Large intestine (tissue), 3 donors: ENCODE measurements at regions not wholly inside any gene's neighbourhood (a gene's known extent, or its start where the extent isn't known, plus 50 kb on each side); places are given as distances from the start of the nearest gene placed in this dataset.

ENCODE experiments used
- DNase-seq, 2 donors: peaks; one replicate each; pipeline versions ENCODE4 v3.0.0 to v3.0.0-alpha.2; 2013
- H3K27ac ChIP-seq: one replicate; pipeline ENCODE4 v1.5.1; 2013; ENCODE audit warnings: low read length
- H3K27me3 ChIP-seq: 2 replicates; pipeline ENCODE4 v1.6.1; 2013; ENCODE audit warnings: low read length; ENCODE audit not compliant: control insufficient read depth, insufficient read depth
- H3K36me3 ChIP-seq: 2 replicates; pipeline ENCODE4 v1.6.1; 2013; ENCODE audit warnings: low read length; ENCODE audit not compliant: control insufficient read depth, insufficient read depth
- H3K4me1 ChIP-seq: one replicate; pipeline ENCODE4 v1.6.1; 2013; ENCODE audit warnings: low read length; ENCODE audit not compliant: control insufficient read depth, insufficient read depth
- H3K4me3 ChIP-seq: one replicate; pipeline ENCODE4 v1.5.1; 2013; ENCODE audit warnings: low read length
- H3K9me3 ChIP-seq: one replicate; pipeline ENCODE4 v1.6.1; 2013; ENCODE audit warnings: mild to moderate bottlenecking, low read depth, low read length, moderate library complexity; ENCODE audit not compliant: control insufficient read depth
- WGBS: methylation state at CpG from one replicate; pipeline ENCODE4 v1.1.5; 2013; ENCODE audit warnings: low lambda C conversion rate; ENCODE audit not compliant: insufficient coverage; 5-methylcytosine and 5-hydroxymethylcytosine counted together

- no peak overlapping the region for H3K4me3 ChIP-seq
- no peak overlapping the region for H3K27ac ChIP-seq
- no peak for DNase-seq
- H3K9me3 ChIP-seq = no peaks in the 10 kb centered on the region
- no peaks in the 10 kb centered on the region for H3K27me3 ChIP-seq
- no peaks in the 10 kb centered on the region for H3K4me1 ChIP-seq
- no CpG with 5 or more reads among the region's 6 CpGs for WGBS
- H3K36me3 ChIP-seq = no peaks in the 10 kb centered on the region
These were observed 211.2 kb downstream of the C7orf25 start for GRCh38 chr7:42700406-42701327.

DNA sequence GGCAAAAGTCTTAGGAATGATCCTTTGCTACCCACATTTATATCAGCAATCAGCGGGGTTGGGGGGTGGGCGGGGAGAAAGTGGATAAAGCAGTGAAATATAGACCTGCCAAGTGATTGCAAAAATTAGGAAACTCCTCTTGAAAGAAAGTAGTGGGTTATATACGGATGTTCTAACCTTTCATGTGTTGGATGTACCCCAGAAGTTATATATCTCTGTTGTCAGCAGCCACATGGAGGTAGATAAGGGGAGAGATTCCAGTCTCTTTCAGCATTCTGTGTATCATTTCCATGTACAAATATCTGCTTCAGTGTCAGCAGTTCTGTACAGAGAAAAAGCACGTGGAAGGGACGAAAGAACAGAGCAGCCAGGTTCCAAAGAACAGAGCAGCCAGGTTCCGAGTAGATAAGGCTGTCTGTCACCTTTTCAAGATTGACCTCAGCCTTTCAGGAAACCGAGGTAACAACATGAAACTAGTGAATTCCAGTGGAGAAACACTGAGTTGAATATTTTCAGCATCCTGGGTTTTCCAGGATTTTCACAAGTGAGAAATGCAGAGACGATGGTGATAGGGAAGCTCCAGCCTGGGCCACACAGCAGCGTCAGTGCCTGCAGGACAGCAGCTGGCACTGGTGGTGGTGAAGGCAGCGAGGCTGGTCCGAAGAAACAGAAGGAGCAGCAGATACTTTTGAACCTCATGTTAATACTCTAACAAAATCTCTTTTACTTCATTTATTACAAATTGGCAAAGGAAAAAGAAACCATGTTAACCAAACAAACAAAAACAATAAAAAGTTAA, 212.3 kb downstream of the C7orf25 start:
- H3K4me3 ChIP-seq = no peak overlapping the region
- no peaks in the 10 kb centered on the region for H3K27me3 ChIP-seq
- no peak for DNase-seq
- no peaks in the 10 kb centered on the region for H3K4me1 ChIP-seq
- no peaks in the 10 kb centered on the region for H3K9me3 ChIP-seq
- H3K36me3 ChIP-seq = no peaks in the 10 kb centered on the region
- peak overlapping the region; percentile 34 for H3K27ac ChIP-seq
- no CpG with 5 or more reads among the region's 11 CpGs for WGBS

DNA sequence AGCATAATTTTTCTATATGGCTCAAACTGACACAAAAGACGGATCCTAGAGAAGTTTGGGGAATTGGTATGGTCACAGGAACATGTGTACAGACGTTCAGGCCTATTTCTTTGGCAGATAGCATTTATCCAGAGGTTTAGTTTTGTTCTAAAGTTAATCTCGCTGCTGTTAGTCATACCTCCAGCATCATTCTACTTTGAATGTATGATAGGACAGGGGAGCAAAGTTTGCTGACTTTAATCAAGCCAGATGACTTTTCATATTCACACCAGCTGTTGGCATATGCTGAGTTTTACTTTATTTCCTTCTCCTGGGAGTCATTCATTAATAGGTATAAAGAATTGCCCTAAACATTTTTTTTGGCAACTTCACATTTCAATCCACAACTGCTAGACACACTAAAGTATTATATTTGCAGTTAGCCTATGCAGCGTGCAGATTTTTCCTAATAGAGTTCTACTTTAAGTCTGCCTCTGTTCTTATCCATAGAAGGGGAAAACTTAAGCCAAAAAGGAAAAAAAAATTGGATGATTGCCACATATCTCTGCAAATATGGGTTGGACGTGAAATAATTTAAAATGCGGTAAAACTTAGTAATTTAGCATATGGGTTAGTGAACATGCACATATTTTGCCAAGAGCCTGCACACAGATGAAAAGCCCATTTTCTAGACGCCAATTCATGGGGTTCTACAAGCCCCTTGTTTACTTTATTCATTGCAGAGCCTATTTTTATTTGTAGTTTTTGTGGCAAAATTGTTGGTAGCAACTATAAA, 213.1 kb downstream of the C7orf25 start:
- H3K4me1 ChIP-seq = no peaks in the 10 kb centered on the region
- no peak for DNase-seq
- H3K27ac ChIP-seq = no peak overlapping the region
- no peaks in the 10 kb centered on the region for H3K36me3 ChIP-seq
- 65% methylated on average over 2 of the region's 7 CpGs for WGBS
- no peak overlapping the region for H3K4me3 ChIP-seq
- no peaks in the 10 kb centered on the region for H3K27me3 ChIP-seq
- H3K9me3 ChIP-seq = no peaks in the 10 kb centered on the region

- Histone ChIP-seq H3K36me3 (no peaks in the 10 kb centered on the region), H3K27me3 (no peaks in the 10 kb centered on the region), H3K4me3 (no peak overlapping the region), H3K27ac (no peak overlapping the region), H3K4me1 (no peaks in the 10 kb centered on the region), H3K9me3 (no peaks in the 10 kb centered on the region)
- WGBS = no CpG with 5 or more reads among the region's 6 CpGs
- no peak for DNase-seq
These were observed 216.9 kb downstream of the C7orf25 start for GRCh38 chr7:42694894-42695507.

- no peaks in the 10 kb centered on the region for H3K36me3 ChIP-seq
- H3K4me1 ChIP-seq = no peaks in the 10 kb centered on the region
- H3K27ac ChIP-seq = no peak overlapping the region
- H3K4me3 ChIP-seq = no peak overlapping the region
- no peak for DNase-seq
- H3K27me3 ChIP-seq = no peaks in the 10 kb centered on the region
- no peaks in the 10 kb centered on the region for H3K9me3 ChIP-seq
- WGBS = no CpG with 5 or more reads among the region's 5 CpGs
These were observed 218.1 kb downstream of the C7orf25 start for GRCh38 chr7:42693722-42694121.

DNA sequence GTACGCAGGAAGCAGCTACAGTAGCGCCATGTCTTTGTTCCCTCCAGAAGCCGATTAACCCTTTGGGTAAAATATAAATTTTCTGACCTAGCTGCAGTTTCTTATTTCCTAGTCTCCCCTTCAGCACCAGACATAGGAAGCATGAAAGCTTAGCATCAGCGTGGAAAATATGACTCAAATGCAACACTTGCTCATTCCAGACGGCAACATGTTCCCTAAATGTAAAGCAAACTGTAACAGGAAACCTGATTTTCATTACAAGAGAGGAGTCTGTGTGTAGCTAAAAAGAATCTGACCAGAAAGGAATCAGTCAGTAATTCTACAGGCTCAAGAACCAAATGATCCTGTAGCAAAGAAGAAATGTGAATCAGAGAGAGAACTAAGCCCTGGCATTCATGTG, 219.2 kb downstream of the C7orf25 start:
- Histone ChIP-seq H3K27me3 (no peaks in the 10 kb centered on the region), H3K36me3 (no peaks in the 10 kb centered on the region), H3K27ac (no peak overlapping the region), H3K4me3 (no peak overlapping the region), H3K9me3 (no peaks in the 10 kb centered on the region), H3K4me1 (no peaks in the 10 kb centered on the region)
- DNase-seq = no peak
- WGBS = no CpG with 5 or more reads among the region's 5 CpGs

DNA sequence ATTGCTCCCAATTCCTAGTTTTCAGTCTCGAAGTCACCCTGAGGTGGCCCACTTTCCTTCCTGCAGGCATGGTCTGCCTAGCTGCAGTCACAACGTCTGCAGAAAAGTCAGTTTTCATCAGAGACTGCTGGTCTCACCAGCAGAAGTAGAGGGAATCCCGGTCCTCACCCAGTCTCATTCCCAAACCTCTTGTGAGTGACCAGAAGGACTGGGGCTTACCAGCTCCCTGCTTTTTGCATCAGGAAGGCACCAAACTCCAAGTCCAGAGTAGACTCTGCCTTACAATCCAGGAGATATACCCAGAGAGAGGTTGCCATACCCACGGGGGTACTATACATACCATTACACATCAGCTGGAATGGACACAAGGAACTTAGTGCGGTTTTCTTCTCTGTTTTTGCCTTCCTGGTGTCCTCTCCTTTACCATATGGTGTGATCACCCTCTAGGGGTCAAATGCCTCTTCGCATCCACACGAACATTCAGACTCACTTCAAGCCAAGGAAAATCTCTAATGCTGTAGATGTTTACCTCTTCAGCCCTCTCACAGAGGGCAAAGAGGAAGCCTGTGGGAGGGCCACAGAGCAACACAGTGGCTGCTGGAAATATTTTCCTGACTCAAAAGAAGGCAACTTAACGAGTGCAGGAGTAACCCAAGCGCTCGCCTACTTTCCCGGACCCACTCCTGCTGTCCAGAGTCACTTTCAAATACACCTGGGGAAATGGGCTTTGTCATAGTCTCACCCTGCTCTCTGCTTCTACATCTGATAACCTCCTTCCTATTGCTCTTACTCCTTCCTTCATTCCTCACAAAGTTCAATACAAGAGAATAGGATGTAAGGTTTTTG, 220.9 kb downstream of the C7orf25 start:
- no peaks in the 10 kb centered on the region for H3K36me3 ChIP-seq
- H3K4me1 ChIP-seq = no peaks in the 10 kb centered on the region
- H3K4me3 ChIP-seq = no peak overlapping the region
- no peak overlapping the region for H3K27ac ChIP-seq
- no peaks in the 10 kb centered on the region for H3K9me3 ChIP-seq
- H3K27me3 ChIP-seq = no peaks in the 10 kb centered on the region
- DNase-seq = no peak
- WGBS = 20% methylated on average over 2 of the region's 11 CpGs

- Histone ChIP-seq H3K27ac (no peak overlapping the region), H3K9me3 (no peaks in the 10 kb centered on the region), H3K4me1 (peaks cover 2% of the 10 kb centered on the region), H3K27me3 (no peaks in the 10 kb centered on the region), H3K4me3 (no peak overlapping the region), H3K36me3 (no peaks in the 10 kb centered on the region)
- WGBS = 82% methylated on average over 1 of the region's 1 CpG
- no peak for DNase-seq
These were observed 222.2 kb downstream of the C7orf25 start for GRCh38 chr7:42689626-42690025.

DNA sequence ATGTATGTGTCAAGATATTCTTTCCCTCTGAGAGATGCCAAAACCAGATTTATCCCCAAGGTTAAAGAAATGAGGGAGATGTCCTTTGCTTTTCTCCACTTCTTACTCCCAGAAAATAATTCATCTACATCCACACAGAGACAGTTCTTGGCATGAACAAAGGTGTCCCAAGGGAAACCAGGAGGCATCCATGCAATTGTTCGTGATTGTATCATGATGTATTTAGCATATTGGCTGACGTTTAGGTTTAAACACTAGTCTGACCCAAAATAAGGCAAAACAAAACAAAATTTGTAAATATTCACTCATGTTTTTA, 223.9 kb downstream of the C7orf25 start:
- no peaks in the 10 kb centered on the region for H3K9me3 ChIP-seq
- H3K27ac ChIP-seq = no peak overlapping the region
- no peak for DNase-seq
- no CpG with 5 or more reads among the region's 2 CpGs for WGBS
- no peak overlapping the region for H3K4me3 ChIP-seq
- no peaks in the 10 kb centered on the region for H3K27me3 ChIP-seq
- H3K4me1 ChIP-seq = peaks cover 2% of the 10 kb centered on the region
- H3K36me3 ChIP-seq = no peaks in the 10 kb centered on the region
